C4-2B (cell line): ENCODE measurements at regions not wholly inside any gene's neighbourhood (a gene's known extent, or its start where the extent isn't known, plus 50 kb on each side); places are given as distances from the start of the nearest gene placed in this dataset.

Experiments
- CTCF ChIP-seq: fragments of 450-650 bp; conservative IDR thresholded peaks from 2 replicates; pipeline ENCODE4 v1.5.1; 2017; ENCODE audit warnings: mild to moderate bottlenecking
- ZFX ChIP-seq: fragments of 450-650 bp; IDR thresholded peaks from 2 replicates; pipeline ENCODE4 v1.6.1; 2017

DNA sequence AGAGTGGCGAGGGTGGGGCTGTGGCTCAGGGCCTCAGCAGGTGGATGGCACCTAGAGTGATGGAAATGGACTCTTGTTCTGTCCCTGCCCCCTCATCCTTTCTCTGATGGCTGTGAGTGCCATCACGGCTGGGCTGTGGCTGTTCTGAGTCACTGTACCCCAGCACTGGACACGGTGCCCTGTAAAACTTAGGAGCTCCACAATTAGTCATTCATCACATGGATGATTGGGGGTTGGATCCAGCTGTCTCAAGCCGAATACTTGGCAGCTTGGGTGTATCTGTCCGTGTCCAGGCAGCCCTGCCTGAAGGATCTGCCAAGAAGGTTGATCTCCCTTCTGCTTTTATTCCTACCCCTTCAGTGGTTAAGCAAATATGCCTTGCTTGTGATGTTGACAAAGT lies 295.5 kb upstream of the EEF2KMT start:
- TF ChIP-seq CTCF (no peak), ZFX (no peak)
